T47D (cell line): ENCODE measurements at regions not wholly inside any gene's neighbourhood (a gene's known extent, or its start where the extent isn't known, plus 50 kb on each side); places are given as distances from the start of the nearest gene placed in this dataset.

Source experiments
- DNase-seq, 2 experiments: peaks; one replicate each; pipeline versions ENCODE4 v3.0.0 to v3.0.0-alpha.2; 2011 to 2012; ENCODE audit warnings: low read depth in 1 of 2, low spot score in 1 of 2
- JUND ChIP-seq: IDR thresholded peaks from 2 replicates; pipeline ENCODE4 v1.6.1; 2012; ENCODE audit warnings: low read depth
- in situ Hi-C: cut with HindIII; loops from 2 replicates; pipeline ENCODE4 v1.10.0; 2016; ENCODE audit warnings: low sequenced_read_pairs, low pct_unique_long_range_greater_than_20kb

GRCh38 chr3:159765030-159765859 lies 223.4 kb upstream of the IL12A start:
- peak; percentile 82 to 86 for DNase-seq
- in situ Hi-C loops = no loop called here
- no peak for TF ChIP-seq JUND

- DNase-seq = no peak
- in situ Hi-C loops = no loop called here
- no peak for TF ChIP-seq JUND
These were observed 222.8 kb upstream of the IL12A start for GRCh38 chr3:159765860-159766294.

- TF ChIP-seq JUND = no peak
- DNase-seq = peak; percentile 61 to 70
- in situ Hi-C loops = no loop called here
These were observed 222.0 kb upstream of the IL12A start for GRCh38 chr3:159766563-159767185.

- TF ChIP-seq JUND = no peak
- in situ Hi-C loops = no loop called here
- DNase-seq = no peak
These were observed 217.6 kb upstream of the IL12A start for GRCh38 chr3:159770998-159771397.

GRCh38 chr3:159771865-159772611 lies 216.6 kb upstream of the IL12A start:
- no peak for TF ChIP-seq JUND
- DNase-seq = peak in 1 of 2 experiments; percentile 84
- in situ Hi-C loops = no loop called here

GRCh38 chr3:159773706-159774105 lies 214.9 kb upstream of the IL12A start:
- in situ Hi-C loops = no loop called here
- no peak for DNase-seq
- no peak for TF ChIP-seq JUND

- no peak for TF ChIP-seq JUND
- peak in 1 of 2 experiments; percentile 55 for DNase-seq
- in situ Hi-C loops = no loop called here
These were observed 213.2 kb upstream of the IL12A start for GRCh38 chr3:159775372-159775961.

GRCh38 chr3:159776779-159777178 lies 211.9 kb upstream of the IL12A start:
- in situ Hi-C loops = no loop called here
- DNase-seq = no peak
- TF ChIP-seq JUND = no peak

GRCh38 chr3:159779883-159780282 lies 208.8 kb upstream of the IL12A start:
- no peak for TF ChIP-seq JUND
- no peak for DNase-seq
- in situ Hi-C loops = no loop called here

GRCh38 chr3:159781867-159782266 lies 206.8 kb upstream of the IL12A start:
- in situ Hi-C loops = no loop called here

GRCh38 chr3:159782724-159783421 lies 205.8 kb upstream of the IL12A start:
- no peak for DNase-seq
- in situ Hi-C loops = no loop called here
- no peak for TF ChIP-seq JUND

More at GRCh38 chr3:159781867-159782266, 206.8 kb upstream of the IL12A start:
- DNase-seq = peak in 1 of 2 experiments; percentile 75
- no peak for TF ChIP-seq JUND
